Anterior cingulate cortex (tissue), 58 donors: ENCODE measurements at regions not wholly inside any gene's neighbourhood (a gene's known extent, or its start where the extent isn't known, plus 50 kb on each side); places are given as distances from the start of the nearest gene placed in this dataset.
A peak's percentile ranks its signal among the peaks of the same experiment; 100 is the strongest.

Experiments
- DNase-seq, 58 donors: peaks; one replicate each; lab custom pipeline; 2025; lab: John Stamatoyannopoulos, UW

DNA sequence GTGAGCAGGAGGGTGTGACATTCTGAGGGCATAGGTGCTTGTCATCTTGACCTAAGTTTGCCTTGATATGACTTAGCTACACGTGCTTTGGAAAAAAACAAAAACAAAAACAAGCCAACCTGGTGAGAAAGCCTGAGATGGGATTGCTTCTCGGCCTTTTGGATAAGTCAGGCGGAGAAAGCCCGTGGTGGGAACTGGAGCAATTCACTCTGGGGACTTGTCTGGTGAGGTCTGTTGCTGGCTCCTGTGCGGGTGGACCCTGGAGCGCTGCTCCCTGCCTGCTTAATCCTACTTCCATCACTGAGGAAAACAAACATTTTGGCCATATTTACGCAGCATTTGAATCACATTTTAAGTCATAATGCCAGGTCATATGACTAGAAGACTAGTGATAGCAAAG lies 100.3 kb downstream of the SNX19 start:
- DNase-seq: no peak

DNA sequence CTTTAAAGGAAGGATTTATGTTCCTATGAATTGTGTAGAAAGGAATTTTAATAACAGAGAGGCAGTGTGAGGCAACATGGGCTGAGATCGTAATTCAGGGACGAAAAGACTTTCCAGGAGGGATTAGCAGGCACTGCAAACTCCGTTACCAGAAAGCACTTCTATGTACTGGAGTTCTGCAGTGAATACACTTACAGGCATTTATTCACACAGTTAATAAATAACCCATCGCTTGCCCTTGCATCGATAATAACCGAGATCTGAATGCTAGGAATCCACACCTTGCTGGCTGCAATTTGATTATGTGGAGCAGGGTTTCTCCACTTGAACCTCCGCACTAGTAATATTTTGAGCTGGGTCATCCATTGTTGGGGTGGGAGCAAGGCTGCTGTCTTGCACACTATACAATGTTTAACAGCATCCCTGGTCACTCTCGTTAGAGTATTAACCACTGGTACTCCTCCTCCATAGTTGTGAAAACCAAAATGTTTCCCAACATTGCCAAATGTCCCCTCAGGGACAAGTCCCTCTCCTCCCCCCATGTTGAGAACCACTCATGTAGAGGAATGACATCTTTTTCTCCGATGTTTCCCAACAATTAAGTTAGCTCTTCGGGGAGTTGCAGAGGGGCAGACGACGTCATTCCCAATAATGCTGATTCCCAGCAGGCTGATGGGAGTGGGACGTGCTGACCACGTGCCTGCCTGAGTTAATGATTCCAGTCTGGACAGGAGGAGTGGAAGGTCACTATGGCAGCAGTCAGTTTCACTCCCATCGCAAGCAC lies 99.5 kb downstream of the SNX19 start:
- no peak for DNase-seq

DNA sequence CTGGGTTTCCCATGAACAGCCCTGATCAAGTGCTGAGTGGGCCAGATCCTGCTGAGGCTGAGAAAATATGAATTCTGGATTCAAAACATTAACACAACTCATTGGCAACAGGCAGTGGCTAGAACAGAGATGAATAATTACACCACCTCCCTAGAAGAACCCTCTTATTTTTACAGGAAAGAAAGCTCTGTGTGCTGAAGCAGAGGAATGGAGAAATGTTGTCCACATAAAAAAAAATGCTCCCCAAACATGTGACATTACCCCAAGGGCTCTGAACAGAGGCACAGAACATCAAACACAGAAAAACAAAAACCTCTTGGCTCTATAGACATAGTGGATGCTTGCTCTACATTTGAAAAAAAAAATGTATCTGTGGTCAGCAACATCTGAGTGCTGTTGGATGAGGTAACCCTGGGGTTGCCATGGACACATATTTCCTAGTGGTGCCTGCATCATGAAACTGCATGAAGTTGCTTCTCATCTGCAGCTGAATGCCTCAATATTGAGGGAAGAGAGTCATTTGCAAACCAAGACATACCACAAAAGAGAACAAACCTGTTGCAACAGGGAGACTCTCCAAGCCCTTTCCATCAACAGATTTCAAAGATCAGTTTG lies 98.8 kb downstream of the SNX19 start:
- DNase-seq: peak in 4 of 58 donors; percentile 7 to 31 (median 14)

DNA sequence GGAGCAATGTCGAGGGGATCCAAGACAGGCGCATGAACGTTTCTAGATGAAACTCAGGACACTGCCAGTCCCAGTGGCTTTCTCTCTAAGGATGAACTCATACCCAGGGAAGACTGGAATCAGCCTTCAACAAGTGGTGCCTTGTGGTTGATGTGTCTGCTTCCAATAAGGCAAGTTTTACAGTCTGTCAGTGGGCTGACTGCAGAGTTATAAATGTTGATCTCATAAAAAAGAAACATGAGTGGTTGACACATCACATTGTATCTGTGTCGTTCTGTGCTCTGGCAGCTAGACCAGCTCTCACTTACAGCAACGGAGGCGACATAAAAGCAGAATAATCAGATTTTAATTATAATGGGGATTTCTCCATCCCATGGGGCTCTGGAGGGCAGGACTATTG lies 96.7 kb downstream of the SNX19 start:
- DNase-seq: peak in 1 of 58 donors; percentile 40
